GM18867 (cell line): ENCODE measurements at regions not wholly inside any gene's neighbourhood (a gene's known extent, or its start where the extent isn't known, plus 50 kb on each side); places are given as distances from the start of the nearest gene placed in this dataset.
"Not testable (repeated sequence)": the region's sequence is repeated elsewhere in the genome, so short reads cannot be mapped to it uniquely, and the experiment has no call there.

Source experiments
- ATAC-seq: cut with Tn5 transposase; IDR thresholded peaks from one replicate; pipeline ENCODE4 v1.9.1; 2021; ENCODE audit warnings: mild to moderate bottlenecking, moderate library complexity; ENCODE audit not compliant: unreplicated experiment

- no peak for ATAC-seq
These were observed 214.2 kb downstream of the KITLG start for GRCh38 chr12:88366101-88366500.

GRCh38 chr12:88367231-88367630, 213.0 kb downstream of the KITLG start:
- ATAC-seq = no peak

- not testable (repeated sequence) for ATAC-seq
These were observed 212.2 kb downstream of the KITLG start for GRCh38 chr12:88368077-88368476.

GRCh38 chr12:88371416-88372183, 208.7 kb downstream of the KITLG start:
- no peak for ATAC-seq

- no peak for ATAC-seq
These were observed 204.7 kb downstream of the KITLG start for GRCh38 chr12:88375306-88376305.

GRCh38 chr12:88377973-88378372, 202.3 kb downstream of the KITLG start:
- no peak for ATAC-seq

GRCh38 chr12:88381466-88381865, 198.8 kb downstream of the KITLG start:
- no peak for ATAC-seq

- peak; percentile 79 for ATAC-seq
These were observed 196.9 kb downstream of the KITLG start for GRCh38 chr12:88383405-88383804.

GRCh38 chr12:88388566-88389540, 191.4 kb downstream of the KITLG start:
- peak; percentile 49 for ATAC-seq

GRCh38 chr12:88390811-88391210, 189.5 kb downstream of the KITLG start:
- no peak for ATAC-seq

GRCh38 chr12:88391556-88391955, 188.7 kb downstream of the KITLG start:
- ATAC-seq = peak; percentile 46

GRCh38 chr12:88393017-88393767, 187.1 kb downstream of the KITLG start:
- no peak for ATAC-seq

- no peak for ATAC-seq
These were observed 182.2 kb downstream of the KITLG start for GRCh38 chr12:88398031-88398430.

GRCh38 chr12:88399811-88400210, 180.5 kb downstream of the KITLG start:
- no peak for ATAC-seq

GRCh38 chr12:88400302-88400701, 180.0 kb downstream of the KITLG start:
- no peak for ATAC-seq

GRCh38 chr12:88401155-88401554, 179.1 kb downstream of the KITLG start:
- ATAC-seq = no peak

- no peak for ATAC-seq
These were observed 173.4 kb downstream of the KITLG start for GRCh38 chr12:88406905-88407304.

GRCh38 chr12:88408823-88409222, 171.4 kb downstream of the KITLG start:
- no peak for ATAC-seq

- no peak for ATAC-seq
These were observed 171.0 kb downstream of the KITLG start for GRCh38 chr12:88409257-88409656.

GRCh38 chr12:88411689-88412088, 168.6 kb downstream of the KITLG start:
- ATAC-seq = no peak
